ENCODE measurements at regions not wholly inside any gene's neighbourhood (a gene's known extent, or its start where the extent isn't known, plus 50 kb on each side); places are given as distances from the start of the nearest gene placed in this dataset.

DNA sequence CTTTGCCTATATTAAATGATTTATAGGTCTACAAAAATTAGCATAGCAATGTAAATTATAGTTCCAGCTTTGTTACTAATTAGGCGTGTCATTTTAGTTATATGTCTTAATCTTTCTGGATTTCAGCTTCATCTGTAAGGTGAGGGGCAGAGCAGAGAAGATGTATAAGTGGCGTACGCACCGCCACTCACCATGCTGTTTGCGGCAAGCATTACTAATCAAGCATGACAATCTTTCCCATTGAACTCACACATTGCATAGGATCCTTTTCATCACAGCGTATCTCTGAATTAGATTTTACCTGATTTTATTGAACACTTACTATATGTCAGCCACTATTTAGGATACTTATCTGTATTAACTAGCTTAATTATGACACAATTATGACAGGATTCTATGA, 183.6 kb upstream of the DLGAP1 start:
- no peak for DNase-seq (ENCODE audit: low spot score)

DNA sequence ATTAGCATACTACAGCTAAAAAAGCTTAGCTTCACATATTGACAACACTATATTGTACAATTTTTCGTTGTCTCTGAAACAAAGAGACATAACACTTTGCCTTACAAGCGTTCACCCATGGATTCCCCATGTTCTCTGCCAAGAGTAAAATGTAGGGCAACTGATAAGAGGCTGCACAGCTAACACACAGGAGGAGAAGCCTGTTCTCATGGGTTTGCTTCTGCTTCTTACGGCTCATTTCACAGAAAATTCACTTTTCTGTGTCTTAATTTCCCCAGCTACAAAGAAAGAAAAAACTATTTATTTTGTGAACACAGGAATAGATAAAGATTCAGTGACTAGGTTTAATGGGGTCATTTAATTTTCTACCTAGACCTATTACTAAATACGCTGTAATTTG, 182.8 kb upstream of the DLGAP1 start:
- no peak for DNase-seq (ENCODE audit: low spot score)

DNA sequence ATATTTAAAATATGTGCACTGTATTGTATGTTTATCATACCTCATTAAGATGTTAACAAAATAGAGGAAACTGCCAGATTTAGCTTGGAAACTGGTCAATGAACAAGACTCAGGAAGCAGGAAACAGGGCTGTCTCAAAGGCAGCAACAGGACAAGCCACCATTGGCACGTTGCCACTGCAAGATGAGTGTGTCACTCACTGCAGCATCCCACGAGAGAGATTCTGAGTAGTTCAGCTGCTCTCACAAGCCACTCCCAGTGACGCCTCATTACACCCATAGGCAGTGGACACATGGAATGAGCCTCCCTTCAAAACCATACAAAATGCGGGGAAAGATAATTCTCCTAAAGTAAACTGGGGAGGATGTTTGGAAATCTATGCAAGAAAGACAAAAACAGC, 181.9 kb upstream of the DLGAP1 start:
- no peak for DNase-seq (ENCODE audit: low spot score)

DNA sequence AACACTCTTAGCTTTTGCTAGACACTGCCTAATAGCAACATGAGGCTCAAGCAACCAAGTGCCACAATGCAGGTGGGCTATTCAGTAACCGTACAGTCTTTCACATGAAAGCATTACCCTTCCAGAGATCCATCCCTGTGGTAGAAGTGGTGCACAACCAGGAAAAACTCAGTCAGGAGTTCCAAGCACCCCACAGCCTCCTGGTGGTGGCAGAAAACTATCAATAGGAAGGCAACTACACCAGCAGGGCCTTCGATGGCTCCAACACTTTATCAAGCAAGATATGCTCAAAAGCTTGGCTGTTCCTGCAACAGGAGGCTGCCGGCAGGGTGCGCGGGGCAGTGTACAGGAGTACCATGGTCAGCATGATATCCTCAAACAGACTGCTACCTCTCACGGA, 176.1 kb upstream of the DLGAP1 start:
- no peak for DNase-seq (ENCODE audit: low spot score)

DNA sequence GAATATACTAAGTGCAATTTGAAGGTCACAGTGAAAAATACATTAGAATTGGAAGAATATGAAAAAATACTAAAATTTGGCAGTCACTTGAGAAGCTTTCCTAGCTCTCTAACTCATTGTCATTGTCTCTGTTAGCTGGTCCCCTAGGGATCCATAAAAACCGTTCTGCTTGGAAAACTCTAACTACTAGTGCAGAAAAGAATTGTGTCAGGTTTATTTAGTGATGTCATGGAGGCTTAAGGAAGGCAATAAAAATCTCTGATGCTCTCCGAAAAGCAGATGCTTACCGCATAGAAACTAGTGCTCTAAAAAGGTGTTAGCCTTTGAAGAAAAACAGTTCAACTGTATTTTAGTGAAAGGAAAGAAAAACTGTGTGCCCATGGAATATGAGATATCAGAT, 150.1 kb upstream of the DLGAP1 start:
- no peak for DNase-seq (ENCODE audit: low spot score)

DNA sequence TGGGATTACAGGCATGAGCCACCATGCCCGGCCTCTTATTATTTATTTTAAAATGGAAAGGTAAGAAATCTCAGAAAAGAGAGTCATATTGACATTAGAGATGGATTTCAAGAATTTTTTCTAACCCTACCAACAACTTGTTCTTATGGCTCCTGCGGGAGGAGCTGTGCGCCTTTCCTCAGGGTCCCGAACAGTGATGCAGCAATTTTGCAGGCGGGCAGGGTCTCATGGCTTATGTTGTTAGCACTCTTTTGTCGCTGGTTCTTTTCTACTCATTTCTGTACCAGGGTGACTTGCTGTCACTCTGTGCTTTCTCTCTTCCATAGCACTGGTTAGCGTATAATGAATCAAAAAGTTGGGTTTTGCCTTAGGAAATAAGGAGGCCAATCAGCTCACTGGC, 148.8 kb upstream of the DLGAP1 start:
- DNase-seq (ENCODE audit: low spot score), result no peak

DNA sequence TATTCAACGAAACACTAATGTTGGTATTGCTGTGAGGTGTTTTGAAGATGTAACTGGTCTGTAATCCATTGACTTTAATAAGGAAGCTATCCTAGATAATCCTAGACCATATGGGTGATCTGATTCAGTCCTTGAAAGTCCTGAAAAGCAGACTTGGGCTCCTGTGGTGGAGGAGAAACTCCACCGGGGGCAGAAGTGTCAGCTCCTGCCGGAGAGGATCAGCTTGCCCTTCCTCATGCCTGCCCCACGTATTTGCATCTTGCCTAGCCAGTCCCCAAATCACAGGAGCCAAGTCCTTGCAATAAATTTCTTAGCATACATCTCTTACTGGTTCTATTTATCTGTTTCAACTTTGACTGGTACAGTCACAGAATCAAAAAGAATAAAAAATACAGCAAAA, 144.2 kb upstream of the DLGAP1 start:
- no peak for DNase-seq (ENCODE audit: low spot score)

DNA sequence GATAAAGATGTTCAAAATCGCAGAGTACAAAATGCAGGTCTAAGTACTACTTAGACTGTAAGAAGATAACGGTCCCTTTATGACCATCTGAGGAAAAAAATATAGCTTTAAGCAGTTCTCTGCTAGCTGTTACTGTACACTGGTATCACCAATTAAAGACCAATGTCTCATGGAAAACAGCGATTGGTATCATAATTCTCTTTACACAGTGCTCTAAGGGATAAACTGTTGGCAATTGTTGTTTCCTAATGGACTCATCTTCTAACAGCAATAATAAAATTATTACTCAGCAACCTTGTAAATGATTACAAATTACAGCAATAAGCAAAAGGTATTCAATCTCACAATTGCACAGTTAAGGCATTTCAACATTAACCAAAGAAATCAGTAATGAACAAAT, 142.2 kb upstream of the DLGAP1 start:
- DNase-seq (ENCODE audit: low spot score), result no peak

DNA sequence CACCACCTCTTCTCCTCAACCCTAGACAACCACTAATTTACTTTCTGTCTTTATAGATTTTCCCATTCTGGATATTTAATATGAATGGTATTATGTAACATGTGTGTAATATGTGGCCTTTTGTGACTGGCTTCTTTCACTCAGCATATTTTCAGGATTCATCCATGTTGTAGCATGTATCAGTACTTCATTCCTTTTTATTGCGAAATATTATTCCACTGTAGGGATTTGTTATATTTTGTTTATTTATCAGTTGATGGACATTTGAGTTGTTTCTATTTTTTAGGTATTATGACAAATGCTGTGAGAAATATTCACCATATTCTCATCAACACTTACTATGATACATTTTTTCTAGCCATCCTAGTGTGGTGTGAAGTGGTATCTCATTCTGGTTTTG, 138.8 kb upstream of the DLGAP1 start:
- DNase-seq (ENCODE audit: low spot score), result no peak

DNA sequence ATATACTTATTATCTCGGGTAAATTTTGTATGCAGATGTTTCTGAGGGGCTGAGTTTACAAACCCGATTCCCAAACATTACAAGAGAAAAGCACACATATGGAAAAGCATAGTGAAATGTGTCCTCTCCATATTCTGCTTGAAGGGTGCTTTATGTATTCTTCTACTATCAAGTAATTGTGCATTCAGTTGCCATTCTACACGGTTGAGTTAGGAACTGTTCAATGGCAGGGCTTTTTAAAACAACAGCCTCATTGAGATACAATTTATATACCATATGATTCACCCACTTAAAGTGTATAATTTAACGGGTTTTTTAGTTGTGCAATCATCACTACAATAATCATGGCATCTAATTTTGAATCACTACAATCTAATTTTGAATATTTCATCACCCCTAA, 138.4 kb upstream of the DLGAP1 start:
- DNase-seq (ENCODE audit: low spot score), result no peak

DNA sequence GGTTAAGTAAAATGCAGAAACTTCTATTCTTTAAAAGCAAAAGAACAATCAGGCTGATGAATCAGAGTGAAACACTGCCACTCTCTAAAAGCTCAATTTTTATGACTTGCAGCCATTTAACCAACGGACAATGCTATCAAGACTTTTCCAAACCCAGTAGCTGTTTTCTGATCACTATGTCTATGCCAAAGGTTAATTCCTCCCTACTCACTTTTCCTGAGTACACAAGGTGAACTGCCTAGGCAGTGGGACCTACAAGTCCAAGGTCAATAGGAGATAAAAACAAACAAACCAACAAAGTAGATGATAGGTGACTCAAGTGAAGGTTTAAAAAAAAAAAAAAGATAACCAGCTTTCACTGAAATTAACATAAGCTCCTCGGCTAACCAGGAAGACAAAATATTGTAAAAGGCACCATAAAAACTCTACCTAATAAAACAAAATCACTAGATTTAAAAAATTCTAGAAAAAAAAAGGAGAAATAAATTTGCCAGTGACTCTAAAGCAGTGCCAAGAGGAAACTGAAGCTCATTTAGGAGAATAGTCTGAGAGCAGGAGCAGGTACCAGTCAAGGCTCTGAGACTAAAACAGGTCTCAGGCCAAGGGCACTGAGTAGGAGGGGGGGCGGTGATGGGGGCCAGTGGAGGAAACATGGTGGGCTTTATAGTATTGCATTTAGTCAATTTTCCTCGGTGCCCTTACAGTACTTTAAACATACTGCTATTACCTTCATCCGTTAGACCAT, 134.1 kb upstream of the DLGAP1 start:
- no peak for DNase-seq (ENCODE audit: low spot score)

DNA sequence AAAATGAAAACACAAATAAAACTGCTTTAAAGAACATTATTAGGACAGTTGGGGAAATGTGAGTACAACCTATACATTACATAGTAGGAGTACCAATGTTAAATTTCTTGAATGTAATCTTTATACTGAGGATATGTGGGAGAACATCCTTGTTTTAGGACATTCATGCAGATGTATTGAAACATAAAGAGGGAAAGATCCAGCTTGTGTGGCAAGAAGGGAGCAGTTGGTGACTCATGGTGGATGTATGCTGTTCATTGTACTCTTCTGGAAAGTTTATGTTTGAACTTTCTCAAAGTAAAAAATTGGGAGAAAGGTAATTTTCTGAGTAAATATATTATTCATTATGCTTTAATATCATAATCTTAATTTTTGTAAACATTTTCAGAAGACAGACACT, 132.1 kb upstream of the DLGAP1 start:
- DNase-seq (ENCODE audit: low spot score), result no peak

DNA sequence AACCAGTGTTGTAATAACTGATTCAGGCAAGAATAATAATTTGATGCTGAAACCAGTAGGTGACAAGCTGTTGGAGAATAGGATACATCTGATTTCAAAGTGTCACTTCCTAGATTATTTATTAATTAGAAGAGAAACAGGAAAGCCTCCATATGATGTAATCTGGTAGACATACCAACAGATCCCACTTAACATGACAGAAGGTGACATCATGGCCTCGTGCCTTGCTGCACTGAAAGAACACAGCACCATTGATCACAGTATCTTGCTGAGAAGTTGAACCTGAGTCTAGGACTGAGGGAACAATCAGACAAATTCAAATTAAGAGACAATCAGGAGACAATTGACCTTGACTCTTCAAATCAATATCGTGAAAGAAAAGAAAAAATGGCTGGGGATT, 131.6 kb upstream of the DLGAP1 start:
- no peak for DNase-seq (ENCODE audit: low spot score)

DNA sequence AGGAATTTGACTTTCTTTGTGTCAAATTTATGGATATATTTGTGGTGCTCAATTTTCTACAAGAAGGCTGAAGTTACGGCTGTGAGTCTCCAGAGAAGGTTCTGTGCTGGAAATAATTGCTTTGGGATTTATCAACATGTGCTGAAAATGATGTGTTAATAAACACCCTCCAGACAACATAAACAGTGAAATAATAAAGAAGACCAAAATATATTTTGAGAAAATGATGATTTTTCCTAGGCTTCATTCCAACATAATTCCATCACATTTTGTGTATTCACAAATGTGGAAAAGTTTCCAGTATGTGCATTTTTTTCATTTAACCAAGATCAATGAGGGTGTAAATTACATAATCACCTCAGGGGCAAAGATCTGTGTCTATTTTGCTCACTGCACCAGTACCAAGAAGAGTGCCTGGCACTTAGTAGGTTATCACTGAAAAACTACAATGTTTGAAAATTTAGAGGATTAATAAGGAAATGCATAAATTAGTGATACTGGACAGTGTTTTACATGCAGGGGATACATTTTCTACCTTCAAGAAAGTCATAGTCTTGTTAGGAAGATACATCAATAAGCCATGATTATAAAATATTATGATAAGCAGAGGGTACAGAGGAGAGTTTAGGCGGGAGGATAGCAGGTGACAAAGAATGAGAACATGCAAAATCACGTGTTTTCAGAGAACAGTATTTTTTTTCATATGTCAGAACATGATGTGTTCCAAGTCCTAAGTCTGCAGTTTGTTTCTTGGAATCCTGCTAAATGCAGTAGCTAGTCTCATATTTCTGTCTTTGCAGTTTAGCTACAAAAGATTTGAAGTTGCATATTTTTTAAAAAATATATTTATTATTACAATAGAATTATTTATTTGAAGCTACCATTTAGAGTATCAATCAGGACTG, 127.6 kb upstream of the DLGAP1 start:
- DNase-seq (ENCODE audit: low spot score), result no peak

DNA sequence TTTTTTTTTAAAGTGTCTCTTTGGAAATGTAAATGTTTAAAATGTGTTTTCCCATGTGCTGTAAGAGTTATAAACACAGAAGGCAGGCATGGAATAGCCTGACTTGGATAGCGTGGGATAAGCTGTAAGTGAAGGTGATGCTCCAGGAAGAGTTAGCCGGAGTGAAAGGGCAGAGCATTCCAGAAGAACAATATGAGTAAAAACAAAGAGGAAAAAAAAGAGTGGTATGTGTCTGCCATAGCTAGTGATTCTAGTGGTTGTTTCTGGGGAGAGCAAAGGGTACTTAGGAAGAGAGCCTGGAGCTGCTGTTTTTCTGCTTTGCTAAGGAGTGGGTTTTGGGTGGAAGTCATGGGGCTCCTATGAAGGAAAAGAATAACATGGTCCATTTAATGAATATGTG, 126.9 kb upstream of the DLGAP1 start:
- no peak for DNase-seq (ENCODE audit: low spot score)

DNA sequence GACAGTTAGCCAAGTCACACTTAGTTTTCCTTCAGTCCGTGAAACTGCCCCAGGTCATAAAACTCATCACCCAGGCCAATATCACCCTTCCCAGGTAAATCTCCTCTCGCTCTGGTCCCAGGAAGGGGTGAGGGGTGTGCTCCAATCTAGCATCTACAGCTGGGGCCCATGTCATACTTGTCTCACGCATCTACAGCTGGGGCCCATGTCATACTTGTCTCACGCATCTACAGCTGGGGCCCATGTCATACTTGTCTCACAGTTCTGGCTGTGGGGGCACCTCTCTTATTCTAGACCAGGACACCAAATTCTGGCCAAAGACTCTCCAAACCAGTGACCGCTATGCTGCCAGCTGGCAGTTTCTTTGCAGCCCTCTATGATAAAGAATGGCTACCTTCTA, 123.3 kb upstream of the DLGAP1 start:
- DNase-seq (ENCODE audit: low spot score), result no peak

DNA sequence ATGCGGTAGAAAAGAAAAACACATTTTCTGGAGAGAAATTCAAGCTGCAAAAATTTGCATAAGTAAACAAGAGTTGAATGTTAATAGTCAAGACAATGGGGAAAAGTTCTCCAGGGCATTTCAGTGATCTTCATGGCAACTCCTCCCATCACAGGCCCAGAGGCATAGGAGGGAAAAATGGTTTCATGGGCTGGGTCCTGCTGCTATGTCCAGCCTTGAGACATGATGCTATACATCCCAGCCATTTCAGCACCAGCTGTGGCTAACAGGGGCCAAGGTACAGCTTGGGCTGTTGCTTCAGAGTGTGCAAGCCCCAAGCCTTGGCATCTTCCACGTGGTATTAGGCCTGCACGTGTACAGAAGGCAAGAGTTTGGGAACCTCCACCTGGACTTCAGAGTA, 118.6 kb upstream of the DLGAP1 start:
- DNase-seq (ENCODE audit: low spot score), result no peak

DNA sequence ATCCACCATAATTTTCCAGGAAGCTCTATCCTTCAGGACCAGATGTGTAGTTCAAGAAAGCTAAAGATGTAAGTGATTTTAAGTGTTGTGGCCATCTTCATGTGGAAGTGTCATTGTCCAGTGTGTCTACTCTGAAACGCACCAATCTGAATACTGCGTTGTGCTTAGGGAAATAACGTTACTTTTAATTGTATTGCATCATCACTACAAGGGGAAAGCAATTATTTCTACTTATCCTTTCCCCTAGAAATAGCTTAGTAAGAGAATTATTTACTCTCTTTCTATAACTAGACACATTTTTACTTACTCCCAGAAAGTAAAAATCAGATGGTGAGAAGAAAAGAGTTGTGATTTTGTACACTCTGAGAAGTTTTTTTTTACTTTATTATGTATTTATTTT, 102.4 kb upstream of the DLGAP1 start:
- no peak for DNase-seq (ENCODE audit: low spot score)

DNA sequence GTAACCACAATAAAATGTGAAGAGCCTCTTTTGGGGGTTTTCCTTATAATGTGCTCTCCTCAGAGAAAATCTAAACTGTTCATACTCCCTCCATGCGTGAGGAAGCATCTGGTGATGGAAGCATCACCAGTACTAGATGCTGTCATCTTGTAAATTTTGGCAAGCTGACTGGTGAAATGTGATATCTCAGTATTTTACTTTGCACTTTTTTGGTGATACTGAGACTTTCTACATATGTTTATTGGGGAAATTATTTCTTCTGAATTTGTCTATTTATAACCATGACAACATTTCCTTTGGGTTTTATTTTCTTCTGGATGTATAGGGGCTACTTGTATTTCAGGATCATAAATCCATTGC, 95.9 kb upstream of the DLGAP1 start:
- DNase-seq (ENCODE audit: low spot score), result no peak

DNA sequence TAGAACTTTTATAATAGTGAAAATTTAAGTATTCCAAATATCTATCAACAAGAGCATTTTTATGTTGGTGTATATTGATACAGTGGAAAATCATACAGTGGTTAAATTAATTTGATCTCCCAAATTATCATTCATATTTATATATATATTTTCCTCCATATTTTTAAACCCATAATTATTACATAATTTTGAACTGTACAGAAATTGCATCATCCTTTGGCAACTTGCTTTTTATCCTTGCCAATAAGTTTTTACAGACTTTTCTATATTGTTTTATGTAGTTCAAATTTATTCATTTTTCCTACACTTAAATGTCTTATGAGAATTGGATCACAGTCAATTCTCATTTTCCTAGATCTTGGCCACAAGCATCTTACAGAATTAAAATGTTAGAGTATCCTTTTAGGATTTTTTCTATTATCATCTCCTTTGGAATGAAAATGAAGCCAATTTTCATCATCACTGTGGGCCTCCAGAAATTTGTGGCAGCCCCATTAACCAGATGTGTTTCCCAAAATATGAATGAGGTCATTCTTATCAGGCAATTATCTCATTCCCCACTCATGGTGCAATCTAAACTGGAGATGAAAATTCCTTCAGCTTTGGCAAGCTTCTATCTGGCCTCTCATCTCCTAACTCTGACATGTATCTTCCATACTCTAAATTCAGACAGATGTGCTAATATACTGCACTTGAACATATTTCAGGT, 94.2 kb upstream of the DLGAP1 start:
- no peak for DNase-seq (ENCODE audit: low spot score)

DNA sequence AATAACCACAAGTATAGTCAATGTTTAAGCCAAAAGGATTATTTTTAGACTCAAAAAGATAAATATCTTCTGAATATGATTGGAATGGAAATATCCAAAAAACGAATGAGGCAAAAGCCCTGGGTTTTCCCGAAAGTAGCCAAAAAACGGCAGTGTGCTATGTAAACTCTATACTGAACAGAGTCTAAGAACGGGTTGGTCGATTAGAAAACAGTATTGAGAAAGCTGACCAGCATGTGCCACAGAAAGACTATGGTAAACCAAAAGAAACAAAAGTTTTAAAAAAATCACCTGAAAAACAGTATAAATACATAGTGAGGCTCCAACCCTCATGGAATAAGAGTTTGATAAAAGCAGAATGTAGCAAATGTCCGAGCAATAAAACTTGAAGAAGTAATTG, 92.0 kb upstream of the DLGAP1 start:
- no peak for DNase-seq (ENCODE audit: low spot score)

DNA sequence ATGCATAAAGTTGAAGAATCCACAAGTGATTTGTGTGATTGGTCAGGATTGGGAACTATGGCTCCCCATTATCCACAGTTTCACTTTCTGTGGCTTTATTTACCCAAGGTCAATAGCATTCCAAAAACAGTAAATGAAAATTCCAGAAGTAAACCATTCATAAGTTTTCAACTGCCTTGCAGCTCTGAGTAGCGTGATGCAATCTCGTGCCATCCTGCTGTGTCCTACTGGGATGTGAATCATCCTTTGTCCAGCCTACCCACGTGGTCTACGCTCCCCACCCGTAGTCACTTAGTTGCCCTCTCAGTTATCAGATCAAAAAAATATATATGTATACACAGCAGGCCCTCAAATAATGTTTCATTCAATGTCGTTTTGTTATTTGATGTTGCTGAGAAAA, 89.0 kb upstream of the DLGAP1 start:
- no peak for DNase-seq (ENCODE audit: low spot score)

DNA sequence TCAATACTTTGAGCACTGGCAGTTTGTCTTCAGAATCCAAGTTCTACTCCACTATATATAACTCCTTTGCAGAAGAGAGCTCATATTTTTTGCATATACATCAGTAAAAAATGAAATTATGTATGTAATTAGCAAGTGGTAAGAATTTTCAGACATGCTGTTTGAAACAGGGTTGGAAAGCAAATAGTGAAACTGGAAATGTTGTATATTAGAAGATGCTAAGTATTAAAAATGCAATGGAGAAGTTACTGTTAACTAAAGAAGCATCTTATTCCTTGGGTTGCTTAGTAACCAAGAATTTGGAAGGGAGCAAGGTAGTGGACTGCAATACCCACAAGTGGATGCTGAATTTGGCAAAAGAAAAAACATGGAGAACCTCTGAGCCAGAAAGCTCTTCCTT, 88.6 kb upstream of the DLGAP1 start:
- no peak for DNase-seq (ENCODE audit: low spot score)
